ENCODE measurements at regions not wholly inside any gene's neighbourhood (a gene's known extent, or its start where the extent isn't known, plus 50 kb on each side); places are given as distances from the start of the nearest gene placed in this dataset.

DNA sequence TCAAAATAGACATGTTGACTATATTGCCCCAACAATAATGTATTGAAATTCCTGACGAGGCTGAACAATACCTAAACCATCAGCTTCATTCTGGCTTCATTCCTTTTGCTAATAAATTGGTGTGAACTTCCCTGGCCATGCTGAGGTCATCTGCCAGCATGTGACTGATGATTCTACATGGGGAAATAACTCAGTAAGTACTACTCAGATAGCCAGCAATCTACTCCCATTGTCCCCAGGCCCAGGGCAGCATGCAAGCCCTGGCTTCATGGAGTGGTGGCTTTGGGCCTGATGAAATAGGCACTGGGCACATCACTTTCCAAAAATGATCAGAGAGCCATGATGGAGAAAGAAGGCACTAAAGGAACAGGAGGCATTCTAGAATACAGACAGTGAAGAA lies 468.5 kb upstream of the PIK3C3 start:
- TF ChIP-seq, protein P1, sequence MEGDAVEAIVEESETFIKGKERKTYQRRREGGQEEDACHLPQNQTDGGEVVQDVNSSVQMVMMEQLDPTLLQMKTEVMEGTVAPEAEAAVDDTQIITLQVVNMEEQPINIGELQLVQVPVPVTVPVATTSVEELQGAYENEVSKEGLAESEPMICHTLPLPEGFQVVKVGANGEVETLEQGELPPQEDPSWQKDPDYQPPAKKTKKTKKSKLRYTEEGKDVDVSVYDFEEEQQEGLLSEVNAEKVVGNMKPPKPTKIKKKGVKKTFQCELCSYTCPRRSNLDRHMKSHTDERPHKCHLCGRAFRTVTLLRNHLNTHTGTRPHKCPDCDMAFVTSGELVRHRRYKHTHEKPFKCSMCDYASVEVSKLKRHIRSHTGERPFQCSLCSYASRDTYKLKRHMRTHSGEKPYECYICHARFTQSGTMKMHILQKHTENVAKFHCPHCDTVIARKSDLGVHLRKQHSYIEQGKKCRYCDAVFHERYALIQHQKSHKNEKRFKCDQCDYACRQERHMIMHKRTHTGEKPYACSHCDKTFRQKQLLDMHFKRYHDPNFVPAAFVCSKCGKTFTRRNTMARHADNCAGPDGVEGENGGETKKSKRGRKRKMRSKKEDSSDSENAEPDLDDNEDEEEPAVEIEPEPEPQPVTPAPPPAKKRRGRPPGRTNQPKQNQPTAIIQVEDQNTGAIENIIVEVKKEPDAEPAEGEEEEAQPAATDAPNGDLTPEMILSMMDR (conservative IDR thresholded peaks at IDR 0.05 in 1 of 2, IDR thresholded peaks at IDR 0.05 in 1 of 2; ENCODE audit: extremely low read depth in 1 of 2, insufficient read depth in 1 of 2, low read depth in 1 of 2, low read length in 2 of 2): no peak
- no peak for TF ChIP-seq EZH2 (IDR thresholded peaks at IDR 0.05; ENCODE audit: borderline replicate concordance, low read length)
